Keratinocyte (primary cell): ENCODE measurements at regions not wholly inside any gene's neighbourhood (a gene's known extent, or its start where the extent isn't known, plus 50 kb on each side); places are given as distances from the start of the nearest gene placed in this dataset.

Experiments used
- DNase-seq: peaks from one replicate; pipeline ENCODE4 v3.0.0-alpha.2; 2011; ENCODE audit warnings: low read depth, missing footprints, low spot score
- FAIRE-seq: peaks from 2 replicates; lab custom pipeline; 2011; peaks lifted over from hg19 to GRCh38; lab: Jason Lieb, UNC
- H2AFZ ChIP-seq: 2 replicates; pipeline ENCODE4 v1.6.0; 2012; ENCODE audit warnings: low read length, control low read depth, inconsistent platforms; ENCODE audit not compliant: control insufficient read depth
- H3K27ac ChIP-seq: 2 replicates; pipeline ENCODE4 v1.5.1; 2011; ENCODE audit warnings: low read length; ENCODE audit not compliant: control insufficient read depth, insufficient read depth
- H3K27me3 ChIP-seq: 3 replicates; pipeline ENCODE4 v1.6.0; 2011; ENCODE audit warnings: low read length; ENCODE audit not compliant: control insufficient read depth, insufficient read depth; ENCODE audit errors: extremely low read depth
- H3K36me3 ChIP-seq, 2 experiments: 2 replicates in 1 of 2; 3 replicates in 1 of 2; pipeline ENCODE4 v1.5.1; 2011; ENCODE audit warnings: low read length in 2 of 2, mild to moderate bottlenecking in 1 of 2; ENCODE audit not compliant: control insufficient read depth in 2 of 2, insufficient read depth in 2 of 2; ENCODE audit errors: extremely low read depth in 1 of 2
- H3K4me1 ChIP-seq: 3 replicates; pipeline ENCODE4 v1.5.1; 2011; ENCODE audit warnings: low read length; ENCODE audit not compliant: control insufficient read depth, insufficient read depth; ENCODE audit errors: extremely low read depth
- H3K4me2 ChIP-seq: 3 replicates; pipeline ENCODE4 v1.6.0; 2011; ENCODE audit warnings: low read depth, low read length; ENCODE audit not compliant: control insufficient read depth, insufficient read depth; ENCODE audit errors: extremely low read depth
- H3K4me3 ChIP-seq, 3 experiments: fragments of 200-600 bp in 1 of 3; sonication (generic) in 1 of 3; 2 replicates in 2 of 3; 3 replicates in 1 of 3; pipeline ENCODE4 v1.5.1; 2011 to 2016; ENCODE audit warnings: low read length in 3 of 3, mild to moderate bottlenecking in 3 of 3, control low read depth in 2 of 3, inconsistent platforms in 1 of 3, low read depth in 1 of 3, mixed read lengths in 1 of 3, mixed run types in 1 of 3, moderate library complexity in 1 of 3; ENCODE audit not compliant: control insufficient read depth in 2 of 3, insufficient read depth in 2 of 3; ENCODE audit errors: extremely low read depth in 1 of 3
- H3K79me2 ChIP-seq: 2 replicates; pipeline ENCODE4 v1.6.0; 2012; ENCODE audit warnings: low read length; ENCODE audit not compliant: control insufficient read depth, insufficient read depth
- H3K9ac ChIP-seq: 3 replicates; pipeline ENCODE4 v1.6.0; 2011; ENCODE audit warnings: low read length; ENCODE audit not compliant: control insufficient read depth, insufficient read depth; ENCODE audit errors: extremely low read depth
- H3K9me1 ChIP-seq: 3 replicates; pipeline ENCODE4 v1.6.0; 2011; ENCODE audit warnings: low read length; ENCODE audit not compliant: control insufficient read depth, insufficient read depth; ENCODE audit errors: extremely low read depth
- H3K9me3 ChIP-seq: 2 replicates; pipeline ENCODE4 v1.5.1; 2012; ENCODE audit warnings: low read depth, low read length; ENCODE audit not compliant: control insufficient read depth
- H4K20me1 ChIP-seq: 3 replicates; pipeline ENCODE4 v1.6.0; 2011; ENCODE audit warnings: low read length; ENCODE audit not compliant: control insufficient read depth, insufficient read depth; ENCODE audit errors: extremely low read depth
- EZH2 ChIP-seq: IDR thresholded peaks from one replicate; pipeline ENCODE4 v1.6.1; 2012; ENCODE audit warnings: inconsistent platforms, mild to moderate bottlenecking, low read length, moderate library complexity
- dilution Hi-C: fragments of 300-500 bp; cut with MboI; formaldehyde crosslinking; loops from one replicate; pipeline ENCODE4 v1.7.0; 2020; ENCODE audit warnings: low sequenced_read_pairs; ENCODE audit not compliant: extremely low pct_ligation_motif_present
- TF ChIP-seq, protein P1 (sequence below), 3 experiments: IDR thresholded peaks in 1 of 3; conservative IDR thresholded peaks in 1 of 3; optimal IDR thresholded peaks in 1 of 3; 2 replicates in 2 of 3; 3 replicates in 1 of 3; pipeline versions ENCODE3 to v1.5.1; 2011; ENCODE audit warnings: low read length in 3 of 3, mild to moderate bottlenecking in 3 of 3, moderate library complexity in 2 of 3, control low read depth in 1 of 3, inconsistent platforms in 1 of 3; ENCODE audit not compliant: insufficient read depth in 2 of 3; ENCODE audit errors: extremely low read depth in 1 of 3

DNA sequence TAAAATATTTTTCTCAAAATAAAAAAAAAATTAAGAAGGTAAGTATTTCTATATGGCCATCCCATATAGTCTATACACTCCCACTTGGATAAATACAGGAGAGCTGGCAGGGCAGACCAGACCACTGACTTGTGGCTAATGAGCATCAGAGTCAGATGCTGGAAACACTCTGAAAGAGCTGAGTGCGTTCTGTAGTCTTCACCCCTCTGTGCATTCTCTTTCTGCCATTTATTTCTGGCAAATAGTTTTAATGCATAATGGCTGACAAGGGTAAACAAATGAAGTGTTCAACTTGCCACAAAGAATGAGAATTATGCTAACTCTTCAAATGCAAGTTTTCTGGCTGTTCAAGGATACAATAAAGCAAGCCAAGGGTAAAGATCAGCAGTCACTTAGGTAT is 191.7 kb downstream of the TTLL7 start:
- H3K9ac ChIP-seq, result no peak overlapping the region
- no peaks in the 10 kb centered on the region for H3K79me2 ChIP-seq
- no peak for FAIRE-seq
- no peak overlapping the region for H3K4me2 ChIP-seq
- dilution Hi-C loops, result no loop called here
- H3K36me3 ChIP-seq, result no peaks in the 10 kb centered on the region
- no peaks in the 10 kb centered on the region for H3K4me1 ChIP-seq
- no peaks in the 10 kb centered on the region for H3K9me1 ChIP-seq
- no peaks in the 10 kb centered on the region for H3K27me3 ChIP-seq
- no peaks in the 10 kb centered on the region for H3K9me3 ChIP-seq
- TF ChIP-seq, protein P1, sequence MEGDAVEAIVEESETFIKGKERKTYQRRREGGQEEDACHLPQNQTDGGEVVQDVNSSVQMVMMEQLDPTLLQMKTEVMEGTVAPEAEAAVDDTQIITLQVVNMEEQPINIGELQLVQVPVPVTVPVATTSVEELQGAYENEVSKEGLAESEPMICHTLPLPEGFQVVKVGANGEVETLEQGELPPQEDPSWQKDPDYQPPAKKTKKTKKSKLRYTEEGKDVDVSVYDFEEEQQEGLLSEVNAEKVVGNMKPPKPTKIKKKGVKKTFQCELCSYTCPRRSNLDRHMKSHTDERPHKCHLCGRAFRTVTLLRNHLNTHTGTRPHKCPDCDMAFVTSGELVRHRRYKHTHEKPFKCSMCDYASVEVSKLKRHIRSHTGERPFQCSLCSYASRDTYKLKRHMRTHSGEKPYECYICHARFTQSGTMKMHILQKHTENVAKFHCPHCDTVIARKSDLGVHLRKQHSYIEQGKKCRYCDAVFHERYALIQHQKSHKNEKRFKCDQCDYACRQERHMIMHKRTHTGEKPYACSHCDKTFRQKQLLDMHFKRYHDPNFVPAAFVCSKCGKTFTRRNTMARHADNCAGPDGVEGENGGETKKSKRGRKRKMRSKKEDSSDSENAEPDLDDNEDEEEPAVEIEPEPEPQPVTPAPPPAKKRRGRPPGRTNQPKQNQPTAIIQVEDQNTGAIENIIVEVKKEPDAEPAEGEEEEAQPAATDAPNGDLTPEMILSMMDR (optimal IDR thresholded peaks at IDR 0.05 in 1 of 3, IDR thresholded peaks at IDR 0.05 in 1 of 3, conservative IDR thresholded peaks at IDR 0.05 in 1 of 3; ENCODE audit: extremely low read depth in 1 of 3, insufficient read depth in 2 of 3, low read length in 3 of 3), result no peak
- no peak for TF ChIP-seq EZH2
- DNase-seq, result no peak
- no peaks in the 10 kb centered on the region for H4K20me1 ChIP-seq
- no peak overlapping the region for H3K4me3 ChIP-seq
- no peak overlapping the region for H2AFZ ChIP-seq
- H3K27ac ChIP-seq, result no peak overlapping the region

DNA sequence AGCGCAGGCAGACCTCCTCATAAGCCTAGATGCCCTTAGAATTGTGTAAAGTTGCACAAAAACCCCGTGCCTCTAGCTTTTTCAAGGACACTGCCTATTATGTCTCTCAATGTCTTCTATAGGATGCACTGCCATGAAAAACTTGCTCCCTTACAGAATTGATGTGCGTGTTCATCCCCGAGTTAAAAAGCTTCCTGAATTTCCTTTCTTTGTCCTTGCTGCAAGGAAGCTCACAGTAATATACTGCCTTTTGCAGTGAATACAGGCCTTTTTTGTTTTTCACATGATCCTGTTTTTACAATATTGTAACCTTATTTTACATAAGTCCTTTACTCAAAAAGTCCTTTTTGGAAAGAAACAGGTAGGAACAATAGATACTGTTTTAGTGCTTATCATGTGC is 193.0 kb downstream of the TTLL7 start:
- Histone ChIP-seq H2AFZ (no peak overlapping the region), H3K36me3 (no peaks in the 10 kb centered on the region), H3K79me2 (no peaks in the 10 kb centered on the region), H3K9me1 (no peaks in the 10 kb centered on the region), H3K9ac (no peak overlapping the region), H4K20me1 (no peaks in the 10 kb centered on the region), H3K27ac (no peak overlapping the region), H3K9me3 (no peaks in the 10 kb centered on the region), H3K4me1 (no peaks in the 10 kb centered on the region), H3K27me3 (no peaks in the 10 kb centered on the region), H3K4me2 (no peak overlapping the region), H3K4me3 (no peak overlapping the region)
- FAIRE-seq (no peak), DNase-seq (no peak)
- dilution Hi-C loops, result no loop called here
- TF ChIP-seq EZH2, result no peak
- TF ChIP-seq, protein P1 (optimal IDR thresholded peaks at IDR 0.05 in 1 of 3, IDR thresholded peaks at IDR 0.05 in 1 of 3, conservative IDR thresholded peaks at IDR 0.05 in 1 of 3; ENCODE audit: extremely low read depth in 1 of 3, insufficient read depth in 2 of 3, low read length in 3 of 3), result no peak
